ENCODE measurements at regions not wholly inside any gene's neighbourhood (a gene's known extent, or its start where the extent isn't known, plus 50 kb on each side); places are given as distances from the start of the nearest gene placed in this dataset.

GRCh38 chr2:126317790-126318431, 338.0 kb upstream of the GYPC start:
- TF ChIP-seq NR3C1 (CRISPR knock-in tag; conservative IDR thresholded peaks at IDR 0.05; ENCODE audit: low read depth) (no peak), NFE2L1 (CRISPR knock-in tag; IDR thresholded peaks at IDR 0.05) (no peak), NR1H2 (CRISPR knock-in tag; IDR thresholded peaks at IDR 0.05) (no peak)
- TF ChIP-seq, protein P1, sequence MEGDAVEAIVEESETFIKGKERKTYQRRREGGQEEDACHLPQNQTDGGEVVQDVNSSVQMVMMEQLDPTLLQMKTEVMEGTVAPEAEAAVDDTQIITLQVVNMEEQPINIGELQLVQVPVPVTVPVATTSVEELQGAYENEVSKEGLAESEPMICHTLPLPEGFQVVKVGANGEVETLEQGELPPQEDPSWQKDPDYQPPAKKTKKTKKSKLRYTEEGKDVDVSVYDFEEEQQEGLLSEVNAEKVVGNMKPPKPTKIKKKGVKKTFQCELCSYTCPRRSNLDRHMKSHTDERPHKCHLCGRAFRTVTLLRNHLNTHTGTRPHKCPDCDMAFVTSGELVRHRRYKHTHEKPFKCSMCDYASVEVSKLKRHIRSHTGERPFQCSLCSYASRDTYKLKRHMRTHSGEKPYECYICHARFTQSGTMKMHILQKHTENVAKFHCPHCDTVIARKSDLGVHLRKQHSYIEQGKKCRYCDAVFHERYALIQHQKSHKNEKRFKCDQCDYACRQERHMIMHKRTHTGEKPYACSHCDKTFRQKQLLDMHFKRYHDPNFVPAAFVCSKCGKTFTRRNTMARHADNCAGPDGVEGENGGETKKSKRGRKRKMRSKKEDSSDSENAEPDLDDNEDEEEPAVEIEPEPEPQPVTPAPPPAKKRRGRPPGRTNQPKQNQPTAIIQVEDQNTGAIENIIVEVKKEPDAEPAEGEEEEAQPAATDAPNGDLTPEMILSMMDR (IDR thresholded peaks at IDR 0.05): no peak
- TF ChIP-seq, protein P2, sequence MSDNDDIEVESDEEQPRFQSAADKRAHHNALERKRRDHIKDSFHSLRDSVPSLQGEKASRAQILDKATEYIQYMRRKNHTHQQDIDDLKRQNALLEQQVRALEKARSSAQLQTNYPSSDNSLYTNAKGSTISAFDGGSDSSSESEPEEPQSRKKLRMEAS (CRISPR knock-in tag; IDR thresholded peaks at IDR 0.05): no peak

Measured in WTC11 (cell line).